Panc1 (cell line): ENCODE measurements at regions not wholly inside any gene's neighbourhood (a gene's known extent, or its start where the extent isn't known, plus 50 kb on each side); places are given as distances from the start of the nearest gene placed in this dataset.

Experiments used
- POLR2AphosphoS5 ChIP-seq: IDR thresholded peaks from 2 replicates; pipeline ENCODE4 v1.6.1; 2012; ENCODE audit warnings: mild to moderate bottlenecking, low read depth, low read length, moderate library complexity
- SIN3A ChIP-seq: IDR thresholded peaks from 2 replicates; pipeline ENCODE4 v1.6.1; 2012; ENCODE audit warnings: low read depth, mild to moderate bottlenecking, low read length, moderate library complexity, borderline replicate concordance; ENCODE audit not compliant: insufficient read depth
- TCF7L2 ChIP-seq: IDR thresholded peaks from 2 replicates; pipeline ENCODE4 v1.6.1; 2011; ENCODE audit warnings: mild to moderate bottlenecking, low read depth, low read length, inconsistent platforms
- TF ChIP-seq, protein P1 (sequence below): fragments of 450-650 bp; IDR thresholded peaks from 2 replicates; pipeline ENCODE4 v1.5.1; 2017; ENCODE audit warnings: mild to moderate bottlenecking
- TF ChIP-seq, protein P2 (sequence below), 2 experiments: IDR thresholded peaks; 2 replicates each; pipeline ENCODE4 v1.6.1; 2011 to 2012; ENCODE audit warnings: low read depth in 2 of 2, control low read depth in 1 of 2, low read length in 1 of 2, mild to moderate bottlenecking in 1 of 2, moderate library complexity in 1 of 2; ENCODE audit not compliant: insufficient read depth in 1 of 2

DNA sequence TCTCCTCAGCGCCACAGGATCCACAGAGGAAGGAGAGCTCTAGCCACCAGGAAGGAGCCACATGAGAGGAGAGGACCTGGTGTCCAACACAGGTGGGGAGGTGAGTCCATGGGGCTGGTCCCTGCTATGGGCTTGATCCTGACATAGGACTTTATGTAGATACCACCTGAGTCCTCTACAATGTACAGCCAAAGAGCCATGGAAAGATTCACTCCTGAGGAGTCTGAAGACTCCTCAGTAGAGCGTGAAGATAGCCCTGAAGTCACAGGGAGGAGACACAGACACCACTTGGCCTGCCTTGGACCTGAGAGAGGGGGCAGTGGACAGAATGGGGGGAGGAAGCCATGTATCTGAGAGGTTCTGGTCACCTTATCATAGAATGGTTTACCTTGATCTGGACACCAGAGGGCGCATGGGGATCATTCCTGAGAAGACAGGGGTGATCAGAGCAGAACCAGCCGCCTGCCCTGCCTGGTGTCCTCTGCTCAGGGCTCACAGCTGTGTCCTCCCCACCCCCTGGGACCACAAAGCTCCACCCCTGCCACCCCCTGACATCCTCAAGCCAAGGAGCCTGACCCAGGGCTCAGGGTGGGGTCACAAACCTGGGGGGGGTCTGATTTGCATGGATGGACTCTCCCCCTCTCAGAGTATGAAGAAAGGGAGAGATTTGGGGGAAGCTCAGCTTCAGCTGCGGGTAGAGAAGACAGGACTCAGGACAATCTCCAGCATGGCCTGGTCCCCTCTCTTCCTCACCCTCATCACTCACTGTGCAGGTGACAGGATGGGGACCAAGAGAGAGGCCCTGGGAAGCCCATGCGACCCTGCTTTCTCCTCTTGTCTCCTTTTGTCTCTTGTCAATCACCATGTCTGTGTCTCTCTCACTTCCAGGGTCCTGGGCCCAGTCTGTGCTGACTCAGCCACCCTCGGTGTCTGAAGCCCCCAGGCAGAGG, 77.0 kb downstream of the ZNF280B start:
- TF ChIP-seq, protein P1, sequence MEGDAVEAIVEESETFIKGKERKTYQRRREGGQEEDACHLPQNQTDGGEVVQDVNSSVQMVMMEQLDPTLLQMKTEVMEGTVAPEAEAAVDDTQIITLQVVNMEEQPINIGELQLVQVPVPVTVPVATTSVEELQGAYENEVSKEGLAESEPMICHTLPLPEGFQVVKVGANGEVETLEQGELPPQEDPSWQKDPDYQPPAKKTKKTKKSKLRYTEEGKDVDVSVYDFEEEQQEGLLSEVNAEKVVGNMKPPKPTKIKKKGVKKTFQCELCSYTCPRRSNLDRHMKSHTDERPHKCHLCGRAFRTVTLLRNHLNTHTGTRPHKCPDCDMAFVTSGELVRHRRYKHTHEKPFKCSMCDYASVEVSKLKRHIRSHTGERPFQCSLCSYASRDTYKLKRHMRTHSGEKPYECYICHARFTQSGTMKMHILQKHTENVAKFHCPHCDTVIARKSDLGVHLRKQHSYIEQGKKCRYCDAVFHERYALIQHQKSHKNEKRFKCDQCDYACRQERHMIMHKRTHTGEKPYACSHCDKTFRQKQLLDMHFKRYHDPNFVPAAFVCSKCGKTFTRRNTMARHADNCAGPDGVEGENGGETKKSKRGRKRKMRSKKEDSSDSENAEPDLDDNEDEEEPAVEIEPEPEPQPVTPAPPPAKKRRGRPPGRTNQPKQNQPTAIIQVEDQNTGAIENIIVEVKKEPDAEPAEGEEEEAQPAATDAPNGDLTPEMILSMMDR, result peak; percentile 82
- TF ChIP-seq, protein P2, sequence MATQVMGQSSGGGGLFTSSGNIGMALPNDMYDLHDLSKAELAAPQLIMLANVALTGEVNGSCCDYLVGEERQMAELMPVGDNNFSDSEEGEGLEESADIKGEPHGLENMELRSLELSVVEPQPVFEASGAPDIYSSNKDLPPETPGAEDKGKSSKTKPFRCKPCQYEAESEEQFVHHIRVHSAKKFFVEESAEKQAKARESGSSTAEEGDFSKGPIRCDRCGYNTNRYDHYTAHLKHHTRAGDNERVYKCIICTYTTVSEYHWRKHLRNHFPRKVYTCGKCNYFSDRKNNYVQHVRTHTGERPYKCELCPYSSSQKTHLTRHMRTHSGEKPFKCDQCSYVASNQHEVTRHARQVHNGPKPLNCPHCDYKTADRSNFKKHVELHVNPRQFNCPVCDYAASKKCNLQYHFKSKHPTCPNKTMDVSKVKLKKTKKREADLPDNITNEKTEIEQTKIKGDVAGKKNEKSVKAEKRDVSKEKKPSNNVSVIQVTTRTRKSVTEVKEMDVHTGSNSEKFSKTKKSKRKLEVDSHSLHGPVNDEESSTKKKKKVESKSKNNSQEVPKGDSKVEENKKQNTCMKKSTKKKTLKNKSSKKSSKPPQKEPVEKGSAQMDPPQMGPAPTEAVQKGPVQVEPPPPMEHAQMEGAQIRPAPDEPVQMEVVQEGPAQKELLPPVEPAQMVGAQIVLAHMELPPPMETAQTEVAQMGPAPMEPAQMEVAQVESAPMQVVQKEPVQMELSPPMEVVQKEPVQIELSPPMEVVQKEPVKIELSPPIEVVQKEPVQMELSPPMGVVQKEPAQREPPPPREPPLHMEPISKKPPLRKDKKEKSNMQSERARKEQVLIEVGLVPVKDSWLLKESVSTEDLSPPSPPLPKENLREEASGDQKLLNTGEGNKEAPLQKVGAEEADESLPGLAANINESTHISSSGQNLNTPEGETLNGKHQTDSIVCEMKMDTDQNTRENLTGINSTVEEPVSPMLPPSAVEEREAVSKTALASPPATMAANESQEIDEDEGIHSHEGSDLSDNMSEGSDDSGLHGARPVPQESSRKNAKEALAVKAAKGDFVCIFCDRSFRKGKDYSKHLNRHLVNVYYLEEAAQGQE (IDR thresholded peaks at IDR 0.05; ENCODE audit: insufficient read depth in 1 of 2, low read depth in 2 of 2, low read length in 1 of 2), result no peak
- TF ChIP-seq TCF7L2 (no peak), SIN3A (no peak), POLR2AphosphoS5 (no peak)
